Aorta (tissue), 5 donors: ENCODE measurements at regions not wholly inside any gene's neighbourhood (a gene's known extent, or its start where the extent isn't known, plus 50 kb on each side); places are given as distances from the start of the nearest gene placed in this dataset.
A peak's percentile ranks its signal among the peaks of the same experiment; 100 is the strongest.

Experiments
- ATAC-seq: fragments of 200-7000 bp; cut with Tn5 transposase; one replicate; pipeline ENCODE4 v1.9.1; 2022; ENCODE audit warnings: moderate library complexity; ENCODE audit not compliant: low FRiP score
- DNase-seq, 2 donors: peaks; one replicate each; pipeline ENCODE4 v3.0.0-alpha.2; 2020
- H3K27ac ChIP-seq, 2 donors: one replicate each; pipeline ENCODE4 v1.5.1; 2013; ENCODE audit warnings: low read length in 2 of 2, mild to moderate bottlenecking in 2 of 2, moderate library complexity in 2 of 2, control low read depth in 1 of 2, inconsistent platforms in 1 of 2, low read depth in 1 of 2
- H3K27me3 ChIP-seq, 2 donors: one replicate each; pipeline ENCODE4 v1.6.1; 2013; ENCODE audit warnings: control low read depth in 1 of 2, low read length in 1 of 2, mild to moderate bottlenecking in 1 of 2, moderate library complexity in 1 of 2; ENCODE audit not compliant: insufficient read depth in 2 of 2, control insufficient read depth in 1 of 2
- H3K36me3 ChIP-seq, 2 donors: one replicate each; pipeline ENCODE4 v1.6.1; 2013; ENCODE audit warnings: control low read depth in 1 of 2, low read length in 1 of 2, mild to moderate bottlenecking in 1 of 2; ENCODE audit not compliant: insufficient read depth in 2 of 2, control insufficient read depth in 1 of 2
- H3K4me1 ChIP-seq, 2 donors: one replicate each; pipeline ENCODE4 v1.6.1; 2013; ENCODE audit warnings: low read length in 2 of 2, control low read depth in 1 of 2, mild to moderate bottlenecking in 1 of 2, moderate library complexity in 1 of 2; ENCODE audit not compliant: insufficient read depth in 2 of 2, control insufficient read depth in 1 of 2
- H3K4me3 ChIP-seq, 2 donors: one replicate each; pipeline ENCODE4 v1.5.1; 2013; ENCODE audit warnings: low read length in 2 of 2, control low read depth in 1 of 2, mild to moderate bottlenecking in 1 of 2
- H3K9me3 ChIP-seq: one replicate; pipeline ENCODE4 v1.6.1; 2013; ENCODE audit warnings: mild to moderate bottlenecking, low read length; ENCODE audit not compliant: control insufficient read depth
- WGBS, 2 donors: extraction: QIAGEN DNeasy Blood & Tissue Kit; methylation state at CpG; one replicate each; pipeline ENCODE4 v1.1.7; 2013; 5-methylcytosine and 5-hydroxymethylcytosine counted together
- intact Hi-C, 2 donors: fragments of 100-400 bp; cut with DNase I; formaldehyde crosslinking; loops; one replicate each; pipeline versions ENCODE4 v1.14.2 to v1.15.0; 2022
- donor health status: healthy with polysubstance abuse.
- donor health status: Bipolar disorder and iron deficiency.
- donor health status: DM: no; HTN: no; CAD: no.
- donor health status: DM: no; HTN: no; CAD: no.
- donor health status: DM: yes; HTN: yes; CAD: no.

DNA sequence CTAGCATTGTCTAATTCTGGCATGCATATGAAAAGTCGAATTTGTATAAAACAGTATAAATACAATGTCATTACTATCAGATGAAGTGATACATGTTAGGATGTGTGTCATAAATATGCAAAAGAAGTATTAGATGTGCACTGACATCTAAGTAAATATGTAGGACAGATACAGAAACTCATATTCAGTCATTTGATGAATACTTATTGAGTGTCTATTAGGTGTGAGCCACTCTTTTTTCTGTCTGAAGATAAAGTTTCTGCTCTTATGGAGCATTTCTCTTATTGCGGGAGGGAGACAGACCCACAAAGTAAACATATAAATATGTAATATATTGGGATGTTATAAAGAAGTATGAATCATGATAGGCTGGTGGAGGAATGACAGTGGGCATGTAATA, 426.6 kb upstream of the B3GALT2 start:
- Histone ChIP-seq H3K36me3 (no peaks in the 10 kb centered on the region), H3K27me3 (no peaks in the 10 kb centered on the region), H3K9me3 (no peaks in the 10 kb centered on the region), H3K27ac (no peak overlapping the region), H3K4me3 (no peak overlapping the region), H3K4me1 (no peaks in the 10 kb centered on the region)
- WGBS, 2 donors: 86 to 87% methylated on average over 2 of the region's 2 CpGs
- intact Hi-C loops: no loop called here
- DNase-seq: no peak
- no peak for ATAC-seq

DNA sequence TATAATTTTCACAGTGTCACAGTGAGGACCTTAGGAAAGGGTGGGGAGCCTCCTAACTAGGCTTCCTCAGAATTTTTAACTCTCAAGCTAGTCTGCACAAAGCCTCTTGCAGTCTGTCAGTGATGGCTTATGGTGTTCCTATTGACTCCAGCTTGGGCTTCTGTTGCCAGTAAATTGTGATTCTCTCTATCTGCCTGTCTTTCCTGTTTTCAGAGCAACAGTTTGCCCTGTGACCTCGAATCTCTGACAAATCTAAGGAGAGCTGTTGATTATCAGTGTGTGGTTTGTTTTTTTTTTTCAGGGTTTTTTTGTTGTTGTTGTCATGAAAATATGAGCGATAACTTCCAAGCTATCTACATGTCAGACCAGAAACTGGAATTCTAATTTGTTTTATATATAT, 423.2 kb upstream of the B3GALT2 start:
- no peaks in the 10 kb centered on the region for H3K36me3 ChIP-seq
- intact Hi-C loops: no loop called here
- H3K9me3 ChIP-seq: no peaks in the 10 kb centered on the region
- no peaks in the 10 kb centered on the region for H3K27me3 ChIP-seq
- ATAC-seq (no peak), DNase-seq (no peak)
- WGBS, 2 donors: 75 to 80% methylated on average over 2 of the region's 2 CpGs
- H3K4me1 ChIP-seq: no peaks in the 10 kb centered on the region
- H3K27ac ChIP-seq: no peak overlapping the region
- no peak overlapping the region for H3K4me3 ChIP-seq

DNA sequence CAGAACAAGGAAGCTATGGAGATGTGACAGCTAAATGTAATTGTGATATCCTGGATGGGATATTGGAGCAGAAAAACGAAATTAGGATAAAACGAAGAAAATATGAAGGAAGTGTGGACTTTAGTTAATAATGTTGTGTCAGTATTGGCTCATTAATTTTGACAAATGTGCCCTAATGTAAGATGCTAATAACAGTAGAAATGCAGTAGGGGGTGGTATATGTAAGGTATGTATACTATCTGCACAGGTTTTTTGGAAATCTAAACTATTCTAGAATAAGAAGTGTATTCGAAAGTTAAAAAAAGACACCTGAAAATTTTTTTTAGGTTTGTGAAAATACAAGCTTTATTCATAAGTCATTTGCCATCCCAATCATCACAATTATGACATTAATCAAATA, 421.4 kb upstream of the B3GALT2 start:
- 91% methylated on average over 3 of the region's 3 CpGs for whole genome bisulfite sequencing, 2 donors
- H3K4me3 ChIP-seq: no peak overlapping the region

DNA sequence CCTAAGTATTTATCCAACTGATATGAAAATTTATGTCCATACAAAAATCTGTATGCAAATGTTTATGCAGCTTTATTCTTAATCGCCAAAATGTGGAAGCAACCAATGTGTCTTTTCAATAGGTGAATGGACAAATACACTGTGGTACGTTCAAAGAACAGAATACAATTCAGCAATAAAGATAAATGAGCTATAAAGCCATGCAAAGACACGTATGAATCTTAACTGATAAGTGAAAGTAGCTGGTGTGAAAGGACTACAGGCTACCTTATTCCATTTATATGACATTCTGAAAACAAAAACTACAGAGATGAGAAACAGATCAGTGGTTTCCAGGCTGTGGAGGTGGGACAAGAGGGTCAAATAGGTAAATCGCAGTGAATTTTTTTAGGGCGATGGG, 419.6 kb upstream of the B3GALT2 start:
- DNase-seq: no peak
- no peak overlapping the region for H3K27ac ChIP-seq
- intact Hi-C loops: no loop called here
- H3K4me3 ChIP-seq: no peak overlapping the region
- H3K9me3 ChIP-seq: no peaks in the 10 kb centered on the region
- ATAC-seq: no peak
- no peaks in the 10 kb centered on the region for H3K4me1 ChIP-seq
- no peaks in the 10 kb centered on the region for H3K36me3 ChIP-seq
- no peaks in the 10 kb centered on the region for H3K27me3 ChIP-seq
- 94 to 95% methylated on average over 5 of the region's 5 CpGs for whole genome bisulfite sequencing, 2 donors

More for the DNA sequence above, 421.4 kb upstream of the B3GALT2 start:
- no peak for ATAC-seq
- no peak overlapping the region for H3K27ac ChIP-seq
- intact Hi-C loops: no loop called here
- H3K36me3 ChIP-seq: no peaks in the 10 kb centered on the region
- H3K27me3 ChIP-seq: no peaks in the 10 kb centered on the region
- H3K4me1 ChIP-seq: no peaks in the 10 kb centered on the region
- no peak for DNase-seq
- no peaks in the 10 kb centered on the region for H3K9me3 ChIP-seq

DNA sequence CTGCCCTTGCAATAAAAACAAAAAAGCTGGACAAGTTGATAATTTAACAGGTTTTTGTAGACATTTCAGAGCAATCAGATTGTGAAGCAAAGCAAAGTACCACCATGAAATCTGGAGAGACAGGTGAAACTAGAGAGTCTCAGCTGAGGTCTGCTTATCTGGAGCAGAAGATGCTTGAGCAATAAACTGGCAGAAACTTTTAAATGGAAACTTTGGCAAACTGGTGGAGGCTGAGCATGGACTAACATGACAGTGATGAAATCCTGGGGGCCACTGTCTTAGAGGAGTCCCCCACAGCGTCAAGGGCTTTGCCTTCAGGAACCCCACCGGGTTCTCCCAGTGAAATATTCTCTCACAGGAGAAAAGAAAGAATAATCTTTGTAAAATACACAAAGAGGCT, 416.3 kb upstream of the B3GALT2 start:
- H3K4me3 ChIP-seq: no peak overlapping the region
- DNase-seq: no peak
- H3K27ac ChIP-seq: no peak overlapping the region
- H3K9me3 ChIP-seq: no peaks in the 10 kb centered on the region
- ATAC-seq: no peak
- intact Hi-C loops: no loop called here
- H3K36me3 ChIP-seq: no peaks in the 10 kb centered on the region
- 86 to 91% methylated on average over 2 of the region's 2 CpGs for WGBS, 2 donors
- no peaks in the 10 kb centered on the region for H3K27me3 ChIP-seq
- H3K4me1 ChIP-seq: peaks cover 0 to 1% of the 10 kb centered on the region in 2 donors

DNA sequence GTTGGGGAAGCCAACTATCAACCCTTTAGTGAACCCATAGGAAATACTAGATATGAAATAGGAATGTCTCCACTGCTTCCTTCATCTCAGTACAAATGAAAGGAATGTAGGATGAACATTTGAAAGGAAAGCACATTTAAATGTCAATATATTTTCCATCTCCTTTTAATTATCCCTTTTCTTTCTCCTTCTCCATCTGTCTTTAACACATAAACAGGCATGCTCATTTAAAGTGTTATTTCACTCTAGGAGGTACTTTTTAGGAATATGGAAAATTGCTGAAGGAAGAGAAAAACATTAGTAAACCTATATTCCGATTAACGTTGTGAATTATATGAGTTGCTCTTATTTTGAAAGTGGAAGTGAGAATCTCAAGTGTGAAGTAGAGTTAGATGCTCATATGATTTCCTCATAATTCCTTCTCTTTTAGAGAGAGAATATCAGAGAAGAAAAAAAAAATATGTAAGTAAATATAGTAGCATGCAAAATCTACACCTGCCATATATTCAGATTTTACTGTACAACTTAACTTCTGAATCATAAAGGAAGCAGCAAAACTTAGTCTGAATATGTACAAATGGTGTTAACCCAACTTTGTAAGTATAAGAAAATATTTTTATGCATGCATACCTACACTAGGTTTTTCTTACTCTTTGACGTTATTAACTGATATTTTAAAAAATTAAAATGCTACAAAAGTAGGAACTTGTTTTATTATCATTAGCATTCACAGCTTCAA, 406.9 kb upstream of the B3GALT2 start:
- no peak for DNase-seq
- ATAC-seq: no peak
- Histone ChIP-seq H3K4me1 (no peaks in the 10 kb centered on the region), H3K4me3 (no peak overlapping the region), H3K27me3 (no peaks in the 10 kb centered on the region), H3K27ac (no peak overlapping the region), H3K36me3 (no peaks in the 10 kb centered on the region), H3K9me3 (no peaks in the 10 kb centered on the region)
- intact Hi-C loops: no loop called here
- WGBS, 2 donors: 62 to 72% methylated on average over 3 of the region's 3 CpGs

DNA sequence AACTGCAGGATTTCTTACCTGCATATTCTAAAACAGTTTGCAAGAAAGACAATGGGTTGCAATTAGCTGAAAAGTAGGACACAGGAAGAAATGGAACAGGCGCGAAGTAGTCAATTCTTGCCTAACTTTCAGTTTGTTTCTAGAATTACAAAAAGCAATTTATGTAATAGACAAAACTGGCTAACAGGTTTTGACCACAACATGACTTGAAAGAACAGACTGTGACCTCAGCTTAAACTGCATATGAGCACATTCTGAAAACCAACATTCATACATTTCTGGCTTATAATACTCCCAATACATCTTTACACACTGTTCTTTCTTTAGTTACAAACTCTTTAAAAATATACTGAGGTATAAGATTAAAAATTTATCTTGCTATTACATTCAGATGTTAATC, 405.9 kb upstream of the B3GALT2 start:
- WGBS, 2 donors: 92 to 95% methylated on average over 2 of the region's 2 CpGs
- Histone ChIP-seq H3K4me3 (no peak overlapping the region), H3K27me3 (no peaks in the 10 kb centered on the region), H3K9me3 (no peaks in the 10 kb centered on the region), H3K36me3 (no peaks in the 10 kb centered on the region), H3K4me1 (no peaks in the 10 kb centered on the region), H3K27ac (no peak overlapping the region)
- intact Hi-C loops: no loop called here
- ATAC-seq (no peak), DNase-seq (no peak)

DNA sequence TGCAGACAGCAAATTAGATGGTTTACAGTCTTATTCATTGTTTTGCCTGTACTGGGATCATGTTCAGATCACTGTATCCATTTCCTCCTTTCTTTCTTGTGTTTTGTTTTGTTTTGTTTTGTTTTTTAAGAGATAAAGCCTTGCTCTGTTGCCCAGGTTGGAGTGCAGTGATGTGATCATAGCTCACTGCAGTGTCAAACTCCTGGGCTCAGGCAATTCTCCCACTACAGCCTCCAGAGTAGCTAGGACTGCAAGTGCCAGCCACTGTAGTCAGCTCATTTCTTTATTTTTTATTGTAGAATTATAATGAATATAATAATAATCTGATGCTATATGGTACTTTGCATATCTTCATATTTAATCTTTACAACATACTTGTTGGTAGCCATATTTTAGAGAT, 403.7 kb upstream of the B3GALT2 start:
- DNase-seq: no peak
- no peaks in the 10 kb centered on the region for H3K9me3 ChIP-seq
- H3K27me3 ChIP-seq: no peaks in the 10 kb centered on the region
- intact Hi-C loops: no loop called here
- H3K27ac ChIP-seq: no peak overlapping the region
- H3K4me3 ChIP-seq: no peak overlapping the region
- H3K4me1 ChIP-seq: no peaks in the 10 kb centered on the region
- no peak for ATAC-seq
- no peaks in the 10 kb centered on the region for H3K36me3 ChIP-seq

DNA sequence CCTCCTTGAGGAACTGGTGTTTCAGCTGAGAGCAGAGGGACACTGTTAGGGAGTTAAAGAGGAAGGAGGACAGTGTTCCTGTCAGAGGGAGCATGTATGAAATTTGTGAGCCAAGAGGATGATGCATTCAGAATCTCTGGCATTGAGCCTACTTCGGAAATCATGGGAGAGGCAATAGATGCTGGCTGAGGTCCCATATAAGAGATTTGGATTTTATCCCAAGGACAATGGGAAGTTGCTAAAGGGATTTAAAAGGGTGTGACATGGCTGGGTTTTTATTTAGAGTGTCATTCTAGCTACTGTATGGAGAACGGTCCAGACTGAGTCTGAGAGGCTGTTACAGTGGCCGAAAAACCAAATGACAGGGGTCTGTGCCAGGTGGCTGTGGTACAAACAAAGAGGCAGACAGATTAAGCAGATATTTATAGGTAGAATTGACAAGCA, 403.2 kb upstream of the B3GALT2 start:
- H3K4me1 ChIP-seq: no peaks in the 10 kb centered on the region
- WGBS, 2 donors: 67 to 72% methylated on average over 3 of the region's 3 CpGs
- no peak for DNase-seq
- peak; percentile 36 for ATAC-seq
- intact Hi-C loops: no loop called here
- H3K9me3 ChIP-seq: no peaks in the 10 kb centered on the region
- H3K27ac ChIP-seq: no peak overlapping the region
- H3K36me3 ChIP-seq: no peaks in the 10 kb centered on the region
- no peaks in the 10 kb centered on the region for H3K27me3 ChIP-seq
- no peak overlapping the region for H3K4me3 ChIP-seq
